GM06990 (cell line): ENCODE measurements at regions not wholly inside any gene's neighbourhood (a gene's known extent, or its start where the extent isn't known, plus 50 kb on each side); places are given as distances from the start of the nearest gene placed in this dataset.

Experiments
- DNase-seq: peaks from one replicate; pipeline ENCODE4 v3.0.0-alpha.2; 2011; ENCODE audit not compliant: insufficient read length; ENCODE audit errors: extremely low read depth
- H3K27me3 ChIP-seq: replicated peaks from 2 replicates; pipeline ENCODE4 v1.6.0; 2011; ENCODE audit warnings: low read length; ENCODE audit not compliant: control insufficient read depth, insufficient read depth
- H3K36me3 ChIP-seq: 2 replicates; pipeline ENCODE4 v1.5.1; 2011; ENCODE audit warnings: low read length; ENCODE audit not compliant: control insufficient read depth, insufficient read depth
- H3K4me3 ChIP-seq: replicated peaks from 2 replicates; pipeline ENCODE4 v1.5.1; 2011; ENCODE audit warnings: low read depth, mild to moderate bottlenecking, control low read depth, low read length
- TF ChIP-seq, protein P1 (sequence below): IDR thresholded peaks from 2 replicates; pipeline ENCODE4 v1.5.1; 2011; ENCODE audit warnings: low read length, control low read depth, mild to moderate bottlenecking, inconsistent platforms; ENCODE audit not compliant: insufficient read depth, poor library complexity, severe bottlenecking

DNA sequence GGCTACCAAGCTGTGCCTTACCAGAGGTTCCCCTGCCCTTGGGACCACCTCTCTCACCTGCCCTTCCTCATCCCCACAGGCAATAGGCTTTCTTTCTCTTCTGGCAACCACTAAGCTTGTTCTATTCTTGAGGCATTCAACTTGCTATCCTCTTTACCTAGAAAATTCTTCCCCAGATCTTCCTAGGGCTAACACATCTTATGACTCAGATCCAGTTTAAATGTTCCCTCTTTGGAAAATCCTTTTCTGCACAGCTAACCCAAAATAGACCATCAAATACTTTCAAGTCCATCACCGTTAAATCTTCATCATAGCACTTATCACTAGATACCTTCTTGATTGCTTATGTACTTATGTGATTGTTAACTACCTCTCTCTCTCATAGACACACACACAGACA is 93.7 kb downstream of the ENC1 start:
- no peak for DNase-seq
- TF ChIP-seq, protein P1, sequence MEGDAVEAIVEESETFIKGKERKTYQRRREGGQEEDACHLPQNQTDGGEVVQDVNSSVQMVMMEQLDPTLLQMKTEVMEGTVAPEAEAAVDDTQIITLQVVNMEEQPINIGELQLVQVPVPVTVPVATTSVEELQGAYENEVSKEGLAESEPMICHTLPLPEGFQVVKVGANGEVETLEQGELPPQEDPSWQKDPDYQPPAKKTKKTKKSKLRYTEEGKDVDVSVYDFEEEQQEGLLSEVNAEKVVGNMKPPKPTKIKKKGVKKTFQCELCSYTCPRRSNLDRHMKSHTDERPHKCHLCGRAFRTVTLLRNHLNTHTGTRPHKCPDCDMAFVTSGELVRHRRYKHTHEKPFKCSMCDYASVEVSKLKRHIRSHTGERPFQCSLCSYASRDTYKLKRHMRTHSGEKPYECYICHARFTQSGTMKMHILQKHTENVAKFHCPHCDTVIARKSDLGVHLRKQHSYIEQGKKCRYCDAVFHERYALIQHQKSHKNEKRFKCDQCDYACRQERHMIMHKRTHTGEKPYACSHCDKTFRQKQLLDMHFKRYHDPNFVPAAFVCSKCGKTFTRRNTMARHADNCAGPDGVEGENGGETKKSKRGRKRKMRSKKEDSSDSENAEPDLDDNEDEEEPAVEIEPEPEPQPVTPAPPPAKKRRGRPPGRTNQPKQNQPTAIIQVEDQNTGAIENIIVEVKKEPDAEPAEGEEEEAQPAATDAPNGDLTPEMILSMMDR, result no peak
- Histone ChIP-seq H3K4me3 (no peak overlapping the region), H3K27me3 (no peaks in the 10 kb centered on the region), H3K36me3 (no peaks in the 10 kb centered on the region)

DNA sequence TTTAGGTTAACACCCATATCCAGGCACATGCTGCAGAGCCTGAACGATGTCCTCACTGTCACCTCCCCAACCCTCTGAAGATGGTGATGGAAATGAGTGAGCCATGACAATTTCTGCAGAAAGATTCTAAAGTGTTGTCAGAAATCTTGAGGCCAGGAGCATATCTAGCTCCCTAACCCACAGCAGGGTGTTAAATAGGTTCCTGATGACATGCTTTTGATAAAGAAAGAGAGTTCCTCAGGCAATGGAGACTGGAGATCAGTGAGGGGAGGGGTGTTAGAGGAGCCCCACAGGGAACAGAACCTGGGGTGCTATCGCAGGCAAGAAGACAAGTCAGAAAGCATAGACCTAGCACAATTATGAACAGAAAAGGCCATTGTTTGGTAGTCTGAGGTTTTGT is 95.7 kb downstream of the ENC1 start:
- Histone ChIP-seq H3K4me3 (no peak overlapping the region), H3K27me3 (no peaks in the 10 kb centered on the region), H3K36me3 (no peaks in the 10 kb centered on the region)
- TF ChIP-seq, protein P1, result no peak
- no peak for DNase-seq

DNA sequence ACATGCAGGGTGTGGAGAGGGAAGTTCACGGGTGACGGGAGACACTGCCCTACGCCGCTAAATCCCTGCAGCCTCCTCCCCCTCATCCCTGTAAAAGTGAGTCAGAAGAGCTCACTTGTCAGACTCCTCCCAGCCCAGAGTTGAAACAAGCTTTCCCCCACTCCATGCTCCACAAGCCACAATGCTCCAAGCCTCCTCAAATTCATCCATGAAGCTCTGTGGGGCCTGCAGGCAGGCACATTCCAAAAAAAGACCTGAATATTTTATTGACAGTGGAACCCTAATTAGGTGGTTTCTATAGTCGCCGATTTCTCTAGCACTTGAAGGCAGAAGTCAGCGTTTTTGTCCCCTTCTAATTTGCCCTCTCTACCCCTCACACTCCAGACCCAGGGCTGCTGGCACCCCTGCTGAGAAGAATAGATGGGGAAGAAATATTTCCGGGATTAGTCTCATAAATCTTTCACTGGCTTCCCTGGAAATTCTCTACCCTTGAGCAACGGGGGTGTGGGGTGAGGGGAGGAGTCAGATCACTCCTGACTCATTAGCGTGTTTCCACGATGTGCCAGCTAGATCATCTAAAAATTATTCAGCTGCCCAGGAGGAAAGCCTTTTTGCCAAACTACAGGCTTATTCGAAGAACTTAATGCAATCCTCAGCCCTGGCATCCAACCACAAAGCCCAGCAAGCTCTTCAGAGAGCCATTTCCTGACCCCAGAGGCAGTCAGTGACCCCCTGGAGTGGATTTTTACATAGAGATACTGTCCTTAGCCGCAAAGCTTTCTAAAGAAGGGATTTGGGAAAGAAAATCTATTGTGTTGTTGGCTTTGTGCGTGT is 97.1 kb downstream of the ENC1 start:
- DNase-seq, result no peak
- TF ChIP-seq, protein P1, result no peak
- H3K27me3 ChIP-seq, result no peaks in the 10 kb centered on the region
- no peaks in the 10 kb centered on the region for H3K36me3 ChIP-seq
- H3K4me3 ChIP-seq, result no peak overlapping the region

DNA sequence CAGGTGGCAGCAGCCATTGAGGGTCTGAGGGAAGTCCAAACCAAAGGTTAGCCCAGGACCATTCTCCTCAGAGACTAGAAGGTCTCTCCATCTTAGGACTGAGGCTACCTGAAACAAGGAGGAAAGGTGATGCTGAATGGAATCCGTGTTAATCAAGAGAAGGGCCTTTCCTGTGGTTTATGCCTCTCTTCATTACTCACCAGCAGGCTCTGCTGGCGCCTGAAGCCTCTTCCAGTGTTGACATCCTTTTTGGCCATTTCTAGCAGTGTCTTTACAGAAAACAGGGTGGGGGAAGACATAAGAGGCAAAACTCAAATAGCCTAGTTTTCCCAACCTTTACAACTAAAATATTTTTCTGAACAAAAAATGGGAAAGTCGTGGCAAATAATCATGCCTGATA is 98.0 kb downstream of the ENC1 start:
- DNase-seq, result no peak
- TF ChIP-seq, protein P1, result no peak
- H3K4me3 ChIP-seq, result no peak overlapping the region

DNA sequence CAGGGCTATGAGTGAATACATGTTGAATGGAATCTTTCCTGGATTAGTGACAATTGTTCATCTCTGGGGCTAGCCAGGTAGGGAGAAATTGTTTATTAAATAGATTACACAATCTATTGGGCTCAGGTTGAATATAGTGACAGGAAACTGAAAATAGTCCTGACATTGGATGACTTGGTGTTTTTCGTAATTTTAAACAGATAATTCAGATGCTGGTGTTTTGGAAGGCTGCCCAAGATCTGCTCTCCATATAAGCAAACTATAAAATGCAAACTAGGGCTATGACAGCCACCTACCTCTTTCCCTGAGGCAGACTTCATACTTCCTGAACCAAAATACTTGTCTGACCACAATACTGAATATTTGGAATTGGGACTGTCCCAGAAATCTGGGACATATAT is 99.1 kb downstream of the ENC1 start:
- Histone ChIP-seq H3K4me3 (no peak overlapping the region), H3K36me3 (no peaks in the 10 kb centered on the region), H3K27me3 (no peaks in the 10 kb centered on the region)
- DNase-seq, result no peak
- TF ChIP-seq, protein P1, result no peak

More for the DNA sequence above, 98.0 kb downstream of the ENC1 start:
- H3K27me3 ChIP-seq, result no peaks in the 10 kb centered on the region
- no peaks in the 10 kb centered on the region for H3K36me3 ChIP-seq
